Retina (tissue), 1 donor: ENCODE measurements at regions not wholly inside any gene's neighbourhood (a gene's known extent, or its start where the extent isn't known, plus 50 kb on each side); places are given as distances from the start of the nearest gene placed in this dataset.
A peak's percentile ranks its signal among the peaks of the same experiment; 100 is the strongest.

Experiments used
- DNase-seq: peaks from one replicate; pipeline ENCODE4 v3.0.0-alpha.2; 2016

DNA sequence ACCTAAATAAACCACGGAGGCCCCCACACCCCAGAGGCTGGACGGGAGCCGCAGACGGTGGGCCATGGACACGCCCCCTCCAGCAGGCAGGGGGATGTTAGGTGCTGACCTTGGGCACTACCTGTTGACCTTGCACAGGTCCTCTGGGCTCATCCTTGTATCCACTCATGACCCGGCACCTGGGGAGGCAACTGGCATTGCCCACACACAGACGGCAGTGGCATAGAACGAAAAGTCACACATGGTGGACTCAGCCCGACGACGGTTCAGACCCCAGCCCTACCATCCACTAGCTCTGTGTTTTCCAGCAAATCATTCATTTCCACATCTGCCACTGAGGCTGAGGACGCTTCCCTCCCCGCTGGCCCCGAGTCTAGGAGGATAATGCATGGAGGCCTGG, 247.7 kb upstream of the PPP2R2D start:
- DNase-seq = no peak

DNA sequence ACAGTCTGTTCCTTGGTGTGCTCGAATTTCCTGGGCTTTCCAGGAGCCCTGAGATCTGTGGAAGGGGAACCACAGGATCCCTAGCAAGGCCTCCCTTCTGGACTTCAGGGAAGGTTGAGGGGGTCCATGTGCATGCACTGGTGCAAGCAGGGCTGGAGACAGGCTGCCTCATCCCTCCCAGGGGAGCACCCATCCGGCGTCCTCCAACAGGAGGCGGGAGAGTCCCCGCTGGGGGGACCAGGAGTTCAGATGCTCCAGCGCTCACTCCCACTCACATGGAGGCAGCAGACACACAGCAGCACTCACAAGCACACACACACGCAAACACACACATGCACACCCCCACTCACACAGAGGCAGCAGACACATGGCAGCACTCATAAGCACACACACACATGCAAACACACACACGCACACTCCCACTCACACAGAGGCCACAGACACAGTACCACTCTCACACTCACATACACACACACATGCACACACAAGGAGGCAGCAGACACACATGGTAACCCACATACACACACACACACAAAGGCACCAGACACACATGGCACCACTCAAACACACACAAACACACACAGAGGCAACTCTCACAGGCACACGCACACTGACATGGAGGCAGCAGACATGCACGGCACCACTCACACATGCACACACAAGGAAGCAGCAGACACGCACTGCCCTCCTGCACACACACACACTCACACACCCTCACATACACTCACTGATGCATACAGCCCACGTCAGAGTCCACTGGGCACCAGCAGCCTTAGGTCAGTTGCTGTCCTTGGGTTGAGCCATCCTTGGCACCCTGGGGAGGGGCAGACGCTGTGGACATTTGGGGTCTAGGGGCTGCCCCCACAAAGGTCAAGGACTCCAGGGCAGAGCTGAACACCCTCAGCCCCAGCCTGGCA, 247.0 kb upstream of the PPP2R2D start:
- peak; percentile 12 for DNase-seq

DNA sequence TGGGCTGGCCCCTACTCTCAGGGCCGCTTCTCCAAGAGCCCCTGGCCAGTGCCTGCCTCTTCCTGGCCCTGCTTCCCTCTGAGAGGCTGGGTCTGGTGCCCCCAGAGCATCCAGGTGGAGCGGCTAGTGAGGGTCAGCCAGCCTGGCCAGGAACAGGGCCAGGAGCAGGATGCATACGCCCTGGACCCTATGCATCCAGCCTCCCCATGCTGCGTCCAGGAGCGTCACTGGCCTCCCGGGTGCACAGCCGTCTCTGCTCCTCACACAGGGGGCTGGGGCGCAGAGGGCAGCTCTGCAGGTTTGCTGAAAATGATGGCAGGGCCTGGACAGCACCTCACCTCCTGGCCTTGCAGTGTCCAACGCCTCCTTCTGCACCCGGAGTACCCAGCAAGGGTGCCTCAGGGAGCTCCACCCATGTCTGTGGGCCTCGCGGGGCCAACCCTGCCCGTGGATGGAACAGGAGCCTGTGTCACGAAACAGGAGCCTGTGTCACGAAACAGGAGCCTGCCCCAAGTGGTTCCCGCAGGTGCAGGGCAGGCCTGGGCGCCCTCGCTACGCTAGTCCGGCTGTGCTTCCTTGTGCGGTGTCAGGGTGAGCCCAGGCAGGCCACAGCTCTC, 246.2 kb upstream of the PPP2R2D start:
- DNase-seq = no peak

DNA sequence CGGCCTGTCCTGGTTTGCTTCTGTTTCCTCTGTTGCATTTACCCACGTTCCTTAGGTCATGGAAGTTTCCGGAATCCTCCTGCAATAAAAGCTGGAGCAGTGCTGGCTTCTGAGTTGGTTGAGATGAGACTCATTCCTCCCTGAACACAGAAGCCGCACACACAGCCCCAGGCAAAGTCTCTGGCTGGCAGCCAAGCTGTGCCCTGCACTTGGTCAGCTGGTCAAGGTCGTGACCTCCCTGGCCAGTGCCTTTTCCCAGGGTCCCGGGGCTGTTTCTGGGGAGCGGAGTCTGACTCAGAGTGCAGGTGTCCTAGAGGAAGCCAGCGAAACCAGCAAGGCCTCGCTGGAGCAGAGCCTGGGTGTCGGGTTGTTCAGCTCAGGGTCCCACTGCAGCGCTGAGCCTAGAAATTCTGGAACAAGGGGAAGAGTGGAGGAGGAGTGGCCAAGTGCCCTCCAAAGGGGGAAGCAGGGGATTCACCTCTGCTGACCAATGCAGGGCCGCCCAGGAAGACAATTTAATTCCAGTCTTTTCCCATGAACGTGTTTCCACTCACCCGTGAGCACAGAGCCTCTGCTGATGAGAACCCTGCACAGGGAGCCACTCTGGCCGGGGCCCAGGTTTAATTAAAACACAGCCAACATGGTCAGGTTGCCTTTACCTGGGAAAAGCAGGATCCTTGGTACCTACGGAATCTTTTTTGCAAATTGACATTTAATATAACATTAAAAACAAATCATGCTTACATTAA, 245.5 kb upstream of the PPP2R2D start:
- DNase-seq = peak; percentile 42

DNA sequence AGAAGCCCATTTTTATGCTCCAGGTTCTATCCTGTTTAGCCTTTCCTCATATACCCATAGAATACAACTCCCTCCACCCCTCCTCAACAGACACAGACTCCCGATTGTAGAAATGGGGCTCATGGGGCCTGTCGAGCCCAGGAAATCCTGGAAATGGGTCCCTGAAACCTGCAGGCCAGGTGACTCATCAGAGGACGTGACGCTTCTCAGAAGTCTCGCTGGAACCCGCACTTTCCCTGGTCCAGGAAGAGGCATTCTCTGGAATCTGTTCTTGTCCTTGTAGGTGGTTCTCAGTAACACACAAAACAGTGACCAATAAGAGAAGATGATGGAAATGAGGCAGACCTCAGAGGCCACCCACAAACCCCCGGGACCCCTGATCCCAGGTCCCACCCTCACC, 244.8 kb upstream of the PPP2R2D start:
- no peak for DNase-seq

DNA sequence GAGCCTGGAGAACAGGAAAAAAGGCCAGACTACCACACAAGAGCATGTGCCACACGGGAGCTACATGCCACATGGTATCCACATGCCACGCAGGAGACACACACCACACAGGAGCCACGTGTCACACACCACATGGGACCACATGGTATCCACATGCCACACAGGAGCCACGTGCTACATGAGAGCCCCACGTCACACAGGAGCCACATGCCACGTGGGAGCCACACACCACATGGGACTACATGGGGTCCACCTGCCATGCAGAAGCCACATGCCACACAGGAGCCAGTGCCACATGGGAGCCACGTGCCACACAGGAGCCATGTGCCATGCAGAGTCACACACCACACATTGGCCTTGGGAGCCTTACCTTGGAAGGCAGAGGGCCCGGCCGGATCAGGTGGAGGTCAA, 244.4 kb upstream of the PPP2R2D start:
- DNase-seq = no peak

DNA sequence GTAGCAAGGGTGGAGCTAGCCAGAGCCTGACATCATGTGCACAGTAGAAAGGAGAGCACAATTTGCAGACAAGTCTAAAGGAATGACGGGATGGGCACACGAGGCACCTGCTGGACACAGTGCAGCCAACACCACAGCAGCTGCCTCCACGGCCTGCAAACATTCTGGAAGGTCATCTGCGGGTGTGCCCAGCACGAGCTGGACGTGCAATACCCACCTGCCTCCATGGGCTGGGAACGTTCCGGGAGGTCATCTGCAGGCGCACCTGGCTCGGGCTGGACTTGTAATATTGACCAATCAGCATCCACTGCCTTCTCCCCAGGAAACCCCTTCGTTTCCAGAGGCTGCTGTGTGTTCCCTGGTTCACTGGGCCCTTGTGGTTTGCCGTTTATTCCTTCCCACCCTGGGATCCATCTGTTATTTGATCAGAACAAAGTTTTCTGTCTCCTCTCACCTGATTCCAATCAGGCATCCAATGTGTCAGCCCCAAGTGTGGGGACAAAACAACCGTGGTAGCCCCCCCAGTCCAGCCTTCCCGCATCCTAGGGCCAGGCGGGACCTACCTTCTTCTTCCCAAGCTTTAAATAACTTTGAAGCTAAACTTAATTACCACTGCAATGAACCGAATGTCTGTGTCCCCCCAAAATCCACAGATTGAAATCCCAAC, 243.4 kb upstream of the PPP2R2D start:
- DNase-seq = no peak

DNA sequence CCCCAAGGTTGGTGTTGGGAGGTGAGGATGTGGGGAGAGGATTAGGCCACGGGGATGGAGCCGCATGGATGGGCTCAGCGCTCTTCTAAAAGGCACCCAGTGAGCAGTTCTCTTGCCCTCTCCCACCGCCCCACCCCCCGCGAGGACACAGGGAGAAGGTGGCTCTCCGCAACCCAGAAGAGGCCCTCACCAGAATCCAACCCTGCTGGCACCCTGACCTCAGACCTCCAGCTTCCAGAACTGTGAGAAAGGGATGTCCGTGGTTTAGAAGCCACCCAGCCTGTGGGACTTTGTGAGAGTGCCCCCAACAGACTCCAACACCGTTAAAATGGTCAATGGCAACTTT, 242.8 kb upstream of the PPP2R2D start:
- no peak for DNase-seq

DNA sequence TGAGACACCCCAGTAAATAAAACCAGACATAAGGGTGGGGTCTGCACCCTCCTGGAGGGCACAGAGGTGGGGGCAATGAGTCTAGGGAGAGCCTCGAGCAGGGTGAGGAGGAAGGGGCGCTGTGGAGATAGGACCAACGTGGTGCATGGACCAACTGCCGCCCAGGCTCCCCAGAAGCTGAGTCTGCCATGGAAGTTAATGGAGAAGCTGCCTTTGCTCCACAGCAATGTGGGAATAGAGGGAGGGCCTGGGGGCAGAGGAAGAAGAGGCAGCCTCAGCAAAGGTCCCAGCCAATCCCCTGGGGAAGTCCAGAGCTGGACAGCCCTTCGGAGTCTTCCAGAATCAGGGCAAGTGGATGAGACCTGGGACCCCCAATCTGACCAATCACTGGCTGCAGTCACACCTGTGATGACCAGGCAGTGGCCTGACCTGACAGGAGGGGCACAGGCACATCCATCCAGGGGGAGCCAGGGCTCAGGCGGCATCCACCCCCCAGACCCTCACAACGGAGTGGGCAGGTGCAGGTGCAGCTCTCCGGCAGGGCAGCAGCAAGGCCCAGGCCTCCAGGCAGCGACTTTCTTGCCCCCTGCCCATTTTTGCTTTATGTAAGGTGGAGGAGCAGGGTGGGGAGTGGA, 242.2 kb upstream of the PPP2R2D start:
- no peak for DNase-seq

DNA sequence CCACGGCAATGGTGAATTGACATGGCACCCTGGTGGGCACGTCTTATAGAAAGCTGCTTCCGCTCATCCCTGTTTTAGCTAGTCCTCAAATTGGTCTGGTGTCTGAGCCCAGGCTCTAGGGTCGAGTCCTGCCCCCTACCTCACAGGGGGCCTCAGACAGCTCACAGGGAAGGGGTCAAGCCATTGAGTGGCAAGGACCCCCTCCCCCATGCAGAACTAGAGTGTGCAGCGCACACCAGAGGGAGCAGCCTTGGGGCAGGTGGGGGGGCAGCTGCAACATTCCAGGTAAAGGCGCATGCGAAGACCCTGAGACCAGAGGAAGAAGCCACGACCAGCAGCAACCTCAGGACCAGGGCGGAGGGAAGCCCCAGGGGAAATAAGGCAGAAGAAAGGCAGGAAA, 240.4 kb upstream of the PPP2R2D start:
- DNase-seq = no peak

DNA sequence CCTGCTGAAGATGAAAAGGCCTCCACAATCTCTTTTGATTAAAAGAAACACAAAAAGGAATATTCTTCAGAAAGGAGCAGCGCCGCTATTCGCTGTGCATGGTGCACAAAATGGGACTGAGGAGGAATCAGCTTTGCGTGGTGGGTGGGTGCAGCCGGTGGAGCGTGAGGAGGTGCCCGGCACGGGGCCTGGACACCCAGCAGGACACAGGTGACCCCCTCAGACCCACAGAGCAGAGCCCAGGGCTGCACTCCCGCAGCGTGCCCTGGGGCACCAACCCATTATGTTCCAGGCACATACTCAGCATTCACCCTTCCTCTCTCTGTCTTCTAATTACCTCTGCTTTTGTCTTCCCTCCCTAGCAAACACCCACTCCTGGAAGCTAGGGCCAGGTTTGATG, 238.0 kb upstream of the PPP2R2D start:
- no peak for DNase-seq

DNA sequence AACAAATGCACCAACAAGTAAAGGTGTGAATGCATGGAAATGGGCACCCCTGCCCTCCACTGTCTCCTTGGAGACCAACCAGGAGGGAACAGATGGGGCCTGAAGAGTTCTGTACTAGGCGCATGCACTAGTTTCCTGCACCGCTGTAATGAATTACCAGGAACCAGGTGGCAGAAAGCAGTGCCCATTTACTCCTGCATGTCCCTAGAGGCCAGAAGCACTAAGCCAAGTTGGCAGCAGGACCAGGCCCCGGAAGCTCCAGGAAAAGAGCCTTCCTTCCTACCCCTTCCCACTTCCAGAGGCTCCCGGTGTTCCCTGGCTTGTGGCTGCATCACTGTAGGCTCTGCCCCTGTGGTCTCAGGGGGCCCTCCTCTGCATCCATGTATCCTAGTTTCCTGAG, 237.5 kb upstream of the PPP2R2D start:
- no peak for DNase-seq

DNA sequence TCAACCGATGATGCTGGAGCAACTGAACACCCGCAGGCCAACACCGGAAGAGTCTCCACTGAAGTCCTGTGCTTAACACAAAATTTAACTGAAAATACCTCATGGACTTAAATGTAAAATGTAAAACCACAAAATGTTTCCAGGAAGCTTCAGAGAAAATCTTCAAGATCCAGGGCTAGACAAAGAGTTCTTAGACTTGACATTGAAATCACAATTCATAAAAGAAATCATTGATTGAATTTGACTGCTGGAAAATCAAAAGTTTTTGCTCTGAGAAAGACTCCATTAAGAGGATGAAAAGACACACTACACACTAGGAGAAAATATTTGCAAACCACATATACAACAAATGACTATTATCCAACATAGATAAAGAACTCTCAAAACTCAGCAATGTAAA, 234.7 kb upstream of the PPP2R2D start:
- no peak for DNase-seq

DNA sequence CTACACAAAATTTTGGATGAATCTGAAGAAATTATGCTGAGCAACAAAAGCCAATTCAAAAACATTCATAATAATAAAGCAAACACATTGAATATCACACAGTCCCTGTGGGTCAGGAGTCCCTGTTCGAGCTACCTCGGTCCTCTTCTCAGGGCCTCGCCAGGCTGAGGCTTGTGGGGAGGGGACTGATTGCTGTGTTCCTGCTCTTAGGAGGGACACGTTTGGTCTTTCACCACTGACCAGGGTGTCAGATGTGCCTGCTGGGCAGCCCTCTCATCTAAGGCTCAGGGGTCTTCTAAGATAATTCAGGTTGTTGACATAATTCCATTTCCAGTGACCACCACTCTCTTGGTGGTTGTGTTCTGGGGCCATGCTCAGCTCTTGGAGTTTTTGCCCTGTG, 233.8 kb upstream of the PPP2R2D start:
- no peak for DNase-seq

DNA sequence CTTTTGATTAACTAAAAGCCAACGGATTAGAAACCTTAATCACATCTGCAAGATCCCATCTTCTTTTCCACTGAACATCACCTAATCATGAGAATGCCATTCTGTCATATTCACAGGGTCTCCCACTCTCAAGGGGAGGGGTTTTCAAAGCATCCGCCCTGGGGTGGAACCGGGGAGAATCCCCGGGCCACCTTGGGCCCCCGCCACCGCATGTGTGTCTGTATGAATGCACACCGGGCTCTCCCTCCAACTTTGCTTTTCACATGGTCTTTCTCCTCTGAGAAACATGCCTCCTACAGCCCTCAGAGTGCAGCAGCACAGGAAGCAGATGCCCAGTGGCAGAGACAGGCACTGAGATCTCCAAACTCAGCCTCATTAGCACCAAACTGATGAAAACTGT, 233.2 kb upstream of the PPP2R2D start:
- no peak for DNase-seq

DNA sequence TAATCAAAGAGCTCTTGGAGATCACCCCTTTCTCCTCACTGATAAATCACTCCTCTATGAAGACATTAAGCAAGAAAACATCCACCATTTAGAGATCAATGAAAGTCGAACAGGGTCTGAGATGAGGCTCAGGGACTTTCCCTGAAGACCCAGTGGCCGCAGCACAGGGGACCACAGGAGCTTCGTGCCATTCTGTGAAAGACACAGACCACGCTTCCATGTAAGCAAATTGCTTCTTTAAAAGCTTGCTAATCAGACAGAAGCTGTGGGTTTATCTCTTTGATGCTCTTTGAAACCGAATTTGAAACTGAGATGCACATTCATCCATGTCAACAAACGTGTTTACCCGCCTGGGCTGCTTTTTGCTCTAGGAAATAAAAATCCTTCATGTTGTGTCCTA, 231.9 kb upstream of the PPP2R2D start:
- no peak for DNase-seq

DNA sequence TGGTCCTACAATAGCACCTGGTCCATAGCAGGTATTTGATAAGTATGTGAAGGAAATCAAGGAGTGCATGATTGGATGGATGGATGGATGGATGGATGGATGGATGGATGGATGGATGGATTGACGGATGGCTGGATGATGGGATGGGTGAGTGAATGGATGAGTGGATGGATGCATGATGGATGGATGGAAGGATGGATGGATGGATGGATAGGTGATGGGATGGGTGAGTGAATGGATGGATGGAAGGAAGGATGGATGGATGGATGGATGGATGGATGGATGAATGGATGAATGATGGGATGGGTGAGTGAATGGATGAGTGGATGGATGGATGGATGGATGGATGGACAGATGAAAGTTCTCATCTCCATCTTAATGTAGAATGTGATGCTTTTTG, 231.0 kb upstream of the PPP2R2D start:
- no peak for DNase-seq

DNA sequence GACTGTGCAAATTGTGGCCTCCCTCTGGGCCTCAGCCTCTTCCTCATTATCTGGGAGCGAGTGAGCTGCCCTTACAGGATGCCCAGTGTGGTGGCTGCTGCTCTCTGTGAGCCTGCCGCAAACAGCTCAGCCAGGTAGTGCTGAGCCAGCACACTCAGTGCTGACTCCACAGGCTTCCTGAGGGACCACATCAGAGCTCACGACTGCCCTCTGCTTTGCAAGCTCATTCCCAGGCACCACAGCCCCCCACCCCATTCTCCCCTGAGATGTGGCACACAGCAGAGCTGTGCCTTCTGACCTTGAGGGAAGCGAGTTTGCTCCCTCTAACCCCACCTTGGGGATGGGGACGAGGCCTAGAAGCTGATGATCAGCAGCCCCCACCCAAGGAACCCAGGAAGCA, 230.5 kb upstream of the PPP2R2D start:
- no peak for DNase-seq

DNA sequence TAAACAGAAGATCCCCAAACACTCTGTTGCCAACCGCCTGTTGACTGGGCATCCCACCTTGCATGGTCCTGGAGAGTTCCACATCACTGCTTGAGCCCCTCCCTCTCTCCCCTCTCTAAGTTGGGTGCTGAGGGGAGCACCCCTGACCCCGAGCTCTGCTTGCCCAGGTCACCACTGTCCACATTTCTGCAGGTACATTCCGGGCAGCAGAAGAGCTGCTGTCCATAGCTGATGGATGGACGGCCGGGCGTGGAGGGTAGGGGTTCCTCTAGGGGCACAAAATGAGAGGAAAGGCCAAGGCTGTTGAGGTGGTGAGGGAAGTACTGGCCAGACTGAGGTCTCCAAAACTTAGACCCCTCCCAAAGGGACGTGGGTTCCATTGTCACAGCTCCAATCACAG, 227.4 kb upstream of the PPP2R2D start:
- DNase-seq = no peak

DNA sequence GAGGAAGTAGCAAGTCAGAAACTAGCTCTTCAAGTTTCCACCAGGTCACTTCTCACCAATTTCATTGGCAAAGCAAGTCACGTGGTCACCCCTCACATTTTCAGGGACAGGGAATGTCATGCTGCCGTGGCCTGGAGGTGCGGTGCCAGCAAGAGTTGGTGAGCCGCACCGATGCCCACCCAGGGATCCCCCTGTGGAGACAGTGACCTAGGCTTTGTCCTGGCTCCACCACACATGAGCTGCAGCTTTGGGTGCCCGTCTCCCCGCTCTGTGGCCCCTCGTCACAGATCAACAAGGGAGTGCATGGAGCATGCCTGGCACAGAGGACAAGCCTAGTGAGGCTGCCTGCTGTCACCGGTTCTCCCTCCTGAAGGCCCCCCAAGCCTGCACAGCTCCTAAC, 226.7 kb upstream of the PPP2R2D start:
- no peak for DNase-seq

DNA sequence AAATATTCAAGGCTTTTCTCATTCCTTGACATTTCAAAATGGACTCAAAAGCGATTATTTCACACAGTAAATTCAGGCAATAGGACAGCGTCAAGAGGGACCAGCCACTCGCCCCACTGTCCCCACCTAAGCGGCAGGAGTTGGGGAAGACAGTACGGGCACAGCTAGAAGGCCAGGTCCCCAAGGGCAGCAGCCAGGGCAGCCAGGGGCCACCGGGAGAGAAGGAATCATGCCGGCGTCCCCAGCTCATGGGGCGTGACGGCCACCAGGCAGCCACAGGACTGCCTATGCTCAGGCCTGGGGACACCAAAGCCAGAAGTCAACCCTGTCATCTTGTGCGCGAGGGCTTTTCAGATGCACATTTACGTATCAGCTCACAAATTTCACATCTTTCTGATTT, 225.7 kb upstream of the PPP2R2D start:
- DNase-seq = peak; percentile 38

DNA sequence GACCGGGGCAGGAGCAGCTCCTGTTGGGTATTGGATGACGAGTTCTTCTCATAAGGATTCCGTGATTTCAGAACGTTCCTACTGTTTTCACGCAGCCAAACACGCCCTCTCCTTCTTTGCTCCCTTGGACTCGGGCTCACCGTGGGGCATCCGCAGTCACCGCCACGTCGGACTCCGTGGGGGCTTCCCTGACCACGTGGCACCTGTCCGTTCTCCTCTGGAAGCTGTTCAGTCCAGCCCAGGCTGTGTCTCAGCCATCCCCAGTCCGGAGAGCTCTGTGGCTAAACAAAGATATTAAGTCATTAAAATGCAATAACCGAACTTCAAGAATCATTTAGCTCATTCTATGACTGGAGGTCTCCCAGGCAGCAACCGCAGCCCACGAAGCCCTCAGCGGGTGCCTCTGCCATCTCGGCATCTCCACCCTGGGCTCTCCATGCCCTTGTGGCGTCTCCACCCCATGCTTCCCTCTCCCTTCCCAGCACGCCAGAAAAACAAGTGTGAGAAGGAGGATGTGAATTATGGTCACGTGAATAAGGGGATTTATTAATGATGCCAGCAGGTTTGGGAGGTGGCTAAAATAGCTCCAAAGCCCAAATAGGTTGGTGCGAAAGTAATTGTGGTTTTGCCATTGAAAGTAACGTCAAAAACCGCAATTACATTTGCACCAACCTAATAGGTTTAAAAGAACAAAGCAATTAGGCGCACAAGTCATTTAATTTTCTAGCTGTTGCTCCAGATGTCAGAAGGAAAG, 224.6 kb upstream of the PPP2R2D start:
- DNase-seq = peak; percentile 63
